GM23338 (cell line): ENCODE measurements at regions not wholly inside any gene's neighbourhood (a gene's known extent, or its start where the extent isn't known, plus 50 kb on each side); places are given as distances from the start of the nearest gene placed in this dataset.

Source experiments
- CREB1 ChIP-seq: fragments of 250-450 bp; sonication (Bioruptor Pico); IDR thresholded peaks from 2 replicates; pipeline ENCODE4 v1.5.0; 2020; ENCODE audit warnings: low read depth, mild to moderate bottlenecking, moderate library complexity
- CTCF ChIP-seq, 2 experiments: fragments of 200-600 bp in 1 of 2; sonication (generic) in 1 of 2; conservative IDR thresholded peaks; 2 replicates each; pipeline versions ENCODE4 v1.5.1 to v1.6.1; 2016 to 2017; ENCODE audit warnings: antibody characterized with exemption in 2 of 2, low read depth in 2 of 2, mild to moderate bottlenecking in 2 of 2, moderate library complexity in 1 of 2
- ETS1 ChIP-seq: IDR thresholded peaks from 2 replicates; pipeline ENCODE4 v1.6.1; 2016; ENCODE audit warnings: antibody characterized with exemption
- EZH2 ChIP-seq: fragments of 200-600 bp; sonication (generic); IDR thresholded peaks from one replicate; pipeline ENCODE4 v1.8.0; 2017; ENCODE audit warnings: antibody characterized with exemption, mild to moderate bottlenecking, low read depth; ENCODE audit not compliant: unreplicated experiment
- JUNB ChIP-seq: IDR thresholded peaks from one replicate; pipeline ENCODE4 v1.6.1; 2016; ENCODE audit warnings: antibody characterized with exemption; ENCODE audit not compliant: unreplicated experiment
- POLR2AphosphoS5 ChIP-seq: IDR thresholded peaks from 2 replicates; pipeline ENCODE4 v1.6.1; 2016; ENCODE audit warnings: antibody characterized with exemption, low read depth
- REST ChIP-seq: IDR thresholded peaks from one replicate; pipeline ENCODE4 v1.6.1; 2018; ENCODE audit warnings: antibody characterized with exemption; ENCODE audit not compliant: unreplicated experiment

DNA sequence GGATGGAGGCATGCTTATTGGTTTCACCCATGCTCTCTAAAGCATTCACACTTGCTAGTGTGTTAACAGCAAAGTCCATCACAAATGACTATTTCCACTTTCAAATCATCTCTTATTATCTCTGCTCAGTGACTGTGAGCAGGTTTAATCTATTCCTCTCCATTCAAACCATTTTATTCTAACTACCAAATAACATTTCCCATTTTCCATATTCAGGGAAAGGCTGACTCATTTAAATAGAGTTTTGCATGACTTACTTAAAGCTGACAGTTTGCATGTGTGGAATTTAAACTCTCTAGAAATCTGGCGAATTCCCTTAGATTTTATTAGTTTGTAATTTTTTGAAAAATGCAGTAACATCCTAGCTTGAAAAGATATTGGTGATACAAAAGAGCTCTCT is 615.7 kb upstream of the LRRC4C start:
- no peak for TF ChIP-seq CTCF (conservative IDR thresholded peaks at IDR 0.05; ENCODE audit: low read depth in 2 of 2)
- no peak for TF ChIP-seq JUNB
- no peak for TF ChIP-seq ETS1
- TF ChIP-seq EZH2, result no peak
- TF ChIP-seq POLR2AphosphoS5, result no peak
- TF ChIP-seq CREB1 (CRISPR knock-in tag), result no peak
- TF ChIP-seq REST, result no peak
